ENCODE measurements at regions not wholly inside any gene's neighbourhood (a gene's known extent, or its start where the extent isn't known, plus 50 kb on each side); places are given as distances from the start of the nearest gene placed in this dataset.

- TF ChIP-seq CTCF (conservative IDR thresholded peaks at IDR 0.05; ENCODE audit: low read length) = no peak
- TF ChIP-seq EZH2phosphoT487 (IDR thresholded peaks at IDR 0.05; ENCODE audit: borderline replicate concordance, low read depth, low read length) = no peak
These were observed 345.8 kb upstream of the ROBO2 start for GRCh38 chr3:76694063-76694462.
